ENCODE measurements at regions not wholly inside any gene's neighbourhood (a gene's known extent, or its start where the extent isn't known, plus 50 kb on each side); places are given as distances from the start of the nearest gene placed in this dataset.

GRCh38 chr4:30429813-30430761, 290.1 kb upstream of the PCDH7 start:
- TF ChIP-seq, protein P1, sequence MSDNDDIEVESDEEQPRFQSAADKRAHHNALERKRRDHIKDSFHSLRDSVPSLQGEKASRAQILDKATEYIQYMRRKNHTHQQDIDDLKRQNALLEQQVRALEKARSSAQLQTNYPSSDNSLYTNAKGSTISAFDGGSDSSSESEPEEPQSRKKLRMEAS (IDR thresholded peaks at IDR 0.05): no peak
- no peak for TF ChIP-seq FOXM1 (IDR thresholded peaks at IDR 0.05; ENCODE audit: borderline replicate concordance, low read depth)
- TF ChIP-seq EP300 (IDR thresholded peaks at IDR 0.05; ENCODE audit: borderline replicate concordance): no peak
- no peak for TF ChIP-seq RAD21 (IDR thresholded peaks at IDR 0.05; ENCODE audit: low read depth)
- no peak for TF ChIP-seq YY1 (IDR thresholded peaks at IDR 0.05; ENCODE audit: low read depth)
- TF ChIP-seq TEAD4 (IDR thresholded peaks at IDR 0.05): no peak
- TF ChIP-seq CREB1 (IDR thresholded peaks at IDR 0.05; ENCODE audit: low read depth): no peak
- no peak for TF ChIP-seq EGR1 (IDR thresholded peaks at IDR 0.05)
- TF ChIP-seq, protein P2, sequence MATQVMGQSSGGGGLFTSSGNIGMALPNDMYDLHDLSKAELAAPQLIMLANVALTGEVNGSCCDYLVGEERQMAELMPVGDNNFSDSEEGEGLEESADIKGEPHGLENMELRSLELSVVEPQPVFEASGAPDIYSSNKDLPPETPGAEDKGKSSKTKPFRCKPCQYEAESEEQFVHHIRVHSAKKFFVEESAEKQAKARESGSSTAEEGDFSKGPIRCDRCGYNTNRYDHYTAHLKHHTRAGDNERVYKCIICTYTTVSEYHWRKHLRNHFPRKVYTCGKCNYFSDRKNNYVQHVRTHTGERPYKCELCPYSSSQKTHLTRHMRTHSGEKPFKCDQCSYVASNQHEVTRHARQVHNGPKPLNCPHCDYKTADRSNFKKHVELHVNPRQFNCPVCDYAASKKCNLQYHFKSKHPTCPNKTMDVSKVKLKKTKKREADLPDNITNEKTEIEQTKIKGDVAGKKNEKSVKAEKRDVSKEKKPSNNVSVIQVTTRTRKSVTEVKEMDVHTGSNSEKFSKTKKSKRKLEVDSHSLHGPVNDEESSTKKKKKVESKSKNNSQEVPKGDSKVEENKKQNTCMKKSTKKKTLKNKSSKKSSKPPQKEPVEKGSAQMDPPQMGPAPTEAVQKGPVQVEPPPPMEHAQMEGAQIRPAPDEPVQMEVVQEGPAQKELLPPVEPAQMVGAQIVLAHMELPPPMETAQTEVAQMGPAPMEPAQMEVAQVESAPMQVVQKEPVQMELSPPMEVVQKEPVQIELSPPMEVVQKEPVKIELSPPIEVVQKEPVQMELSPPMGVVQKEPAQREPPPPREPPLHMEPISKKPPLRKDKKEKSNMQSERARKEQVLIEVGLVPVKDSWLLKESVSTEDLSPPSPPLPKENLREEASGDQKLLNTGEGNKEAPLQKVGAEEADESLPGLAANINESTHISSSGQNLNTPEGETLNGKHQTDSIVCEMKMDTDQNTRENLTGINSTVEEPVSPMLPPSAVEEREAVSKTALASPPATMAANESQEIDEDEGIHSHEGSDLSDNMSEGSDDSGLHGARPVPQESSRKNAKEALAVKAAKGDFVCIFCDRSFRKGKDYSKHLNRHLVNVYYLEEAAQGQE (IDR thresholded peaks at IDR 0.05; ENCODE audit: low read depth): no peak
- TF ChIP-seq USF1 (IDR thresholded peaks at IDR 0.05): no peak
- no peak for TF ChIP-seq TCF12 (IDR thresholded peaks at IDR 0.05; ENCODE audit: low read depth)
- TF ChIP-seq NFIC (IDR thresholded peaks at IDR 0.05): no peak
- no peak for TF ChIP-seq CEBPB (IDR thresholded peaks at IDR 0.05)

Data from Ishikawa (cell line).